Endometrial microvascular endothelial cells (primary cell): ENCODE measurements at regions not wholly inside any gene's neighbourhood (a gene's known extent, or its start where the extent isn't known, plus 50 kb on each side); places are given as distances from the start of the nearest gene placed in this dataset.

Source experiments
- in situ Hi-C: cut with HindIII; loops from 2 replicates; pipeline ENCODE4 v1.10.0; 2017; ENCODE audit warnings: low sequenced_read_pairs, low pct_unique_long_range_greater_than_20kb; ENCODE audit errors: inconsistent ontology term

DNA sequence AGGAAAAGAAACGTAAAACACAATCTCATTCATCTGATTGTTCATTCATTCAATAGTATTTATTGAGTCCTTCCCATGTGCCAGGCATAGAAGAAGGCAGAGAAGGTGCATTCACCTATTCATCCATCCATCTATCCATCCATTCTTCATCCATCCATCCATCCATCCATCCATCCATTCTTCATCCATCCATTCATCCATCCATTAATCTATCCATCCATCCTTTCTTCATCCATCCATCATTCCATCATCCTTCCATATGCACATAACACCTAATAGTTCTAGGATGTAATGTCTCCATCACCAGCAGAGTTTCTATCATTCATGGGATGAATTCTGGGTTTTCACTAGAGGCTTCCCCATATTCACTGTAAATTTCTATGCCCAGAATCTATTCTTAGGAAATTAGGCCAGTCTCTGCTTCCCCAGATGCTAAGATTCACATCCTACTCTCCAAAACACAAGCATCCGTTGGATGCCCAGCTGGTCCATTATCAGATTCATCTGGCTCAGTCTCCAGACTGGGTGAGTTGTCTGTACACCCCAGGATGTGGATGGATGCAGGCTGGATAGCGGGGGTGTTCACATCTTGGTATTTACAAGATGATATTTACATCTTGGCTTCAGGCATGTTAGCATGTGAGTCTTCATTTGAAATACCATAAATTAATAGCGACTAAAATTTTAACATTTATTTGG lies 517.7 kb upstream of the SULF2 start:
- in situ Hi-C loops: no loop called here

DNA sequence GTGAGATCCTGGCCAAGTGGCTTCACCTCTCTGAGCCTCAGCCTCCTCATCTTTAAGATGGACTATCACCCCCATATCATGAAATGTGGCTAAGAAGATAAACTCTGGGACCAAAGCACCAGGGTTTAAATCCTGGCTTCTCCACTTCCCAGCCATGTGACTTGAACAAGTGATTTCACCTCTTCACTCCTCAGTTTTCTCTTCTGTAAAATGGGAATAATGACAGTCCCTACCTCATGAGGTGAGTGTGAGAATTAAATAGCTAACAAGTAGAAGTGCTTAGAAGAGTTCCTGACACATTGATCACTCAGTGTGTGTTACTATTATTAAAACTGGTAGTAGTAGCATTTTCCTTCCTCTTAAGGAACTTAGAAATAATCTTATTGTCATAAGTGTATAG lies 516.9 kb upstream of the SULF2 start:
- in situ Hi-C loops: no loop called here

DNA sequence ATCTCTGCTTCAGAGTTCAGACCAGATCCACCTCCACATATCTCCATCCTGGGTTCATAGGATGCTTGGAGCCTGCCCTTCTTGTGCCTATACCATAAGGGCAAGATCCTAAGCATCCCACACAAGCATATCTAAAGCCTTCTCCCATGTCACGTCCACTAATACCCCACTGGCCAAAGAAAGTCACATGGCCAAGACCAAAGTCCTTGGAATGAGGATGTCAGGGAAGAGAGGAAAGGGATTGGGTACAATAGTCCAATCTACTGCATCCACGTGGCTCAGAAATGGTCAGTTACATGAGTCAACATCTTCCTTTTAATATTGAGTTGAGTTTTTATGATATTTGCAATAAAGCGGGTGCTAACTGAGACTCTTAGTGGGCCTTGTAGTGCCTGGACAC lies 515.9 kb upstream of the SULF2 start:
- in situ Hi-C loops: no loop called here

DNA sequence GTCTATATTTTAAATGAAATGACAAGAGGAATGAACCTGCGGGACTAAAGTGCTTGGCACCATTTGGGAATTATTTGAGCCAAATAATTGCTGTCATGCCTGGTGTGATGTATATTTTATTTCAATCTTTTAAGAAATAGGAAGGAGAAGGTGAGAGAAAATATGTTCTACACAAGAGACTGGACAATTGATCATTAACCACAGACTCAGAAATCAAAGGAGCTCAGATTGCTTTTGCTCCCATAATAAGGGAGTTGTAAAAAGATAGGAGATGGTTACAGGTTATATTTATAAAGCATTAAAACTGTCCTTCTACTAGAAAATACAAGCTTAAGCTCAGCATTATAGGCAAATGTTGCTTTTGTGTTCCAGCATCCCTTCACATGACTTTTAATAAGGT lies 515.2 kb upstream of the SULF2 start:
- in situ Hi-C loops: no loop called here

DNA sequence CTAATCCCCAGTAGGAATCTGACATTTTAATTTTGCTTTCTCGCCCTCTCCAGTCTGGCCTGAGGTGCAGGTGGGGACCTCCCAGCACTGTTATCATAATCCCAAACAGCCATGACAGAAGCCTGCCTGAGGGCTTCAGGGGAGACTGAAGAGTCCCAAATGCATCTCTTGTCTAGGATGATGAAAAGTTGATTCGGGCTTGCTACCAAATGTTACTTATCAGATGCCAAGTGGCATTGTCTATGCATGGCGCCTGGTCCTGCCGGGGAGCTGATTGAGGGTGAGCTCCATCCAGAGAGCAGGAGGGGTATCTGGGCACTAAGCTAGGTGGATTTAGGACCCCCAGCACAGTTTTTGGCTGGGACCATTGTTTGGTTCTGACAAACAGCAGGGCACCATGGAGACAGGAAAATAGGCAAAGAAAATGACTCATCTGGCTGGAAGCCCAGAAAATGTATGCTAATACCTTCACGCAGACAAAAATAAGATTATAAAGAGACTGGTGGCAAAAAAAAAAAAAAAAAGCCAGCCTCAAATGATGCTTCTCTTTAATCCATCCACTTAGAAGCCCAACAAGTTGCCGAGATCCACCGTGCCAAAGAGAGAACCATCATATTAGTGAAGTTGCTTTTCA lies 513.7 kb upstream of the SULF2 start:
- in situ Hi-C loops: loop anchor here (5.0 kb wide), 1 partner anchor 527 kb away; no protein-coding TSS in a partner anchor

DNA sequence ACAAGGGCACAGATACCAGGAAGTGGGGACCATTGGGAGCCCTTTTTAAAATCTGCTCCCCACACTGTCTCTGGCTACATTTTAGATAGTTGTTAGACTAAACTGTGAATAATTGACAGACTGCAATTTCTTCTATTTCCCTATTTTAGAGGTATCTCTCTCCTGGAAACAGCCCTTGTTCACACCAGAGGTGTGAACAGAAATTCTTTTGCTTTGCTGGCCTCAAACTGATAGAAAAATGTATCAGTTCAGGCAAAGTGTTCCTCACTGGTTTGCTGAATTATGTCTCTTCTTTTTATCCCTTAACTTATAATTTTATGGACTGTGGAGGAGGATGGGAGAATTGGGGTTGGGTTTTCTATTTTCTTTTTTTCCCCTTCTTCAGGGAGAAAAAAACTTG lies 513.2 kb upstream of the SULF2 start:
- in situ Hi-C loops: loop anchor here (5.0 kb wide), 1 partner anchor 526 kb away; no protein-coding TSS in a partner anchor

DNA sequence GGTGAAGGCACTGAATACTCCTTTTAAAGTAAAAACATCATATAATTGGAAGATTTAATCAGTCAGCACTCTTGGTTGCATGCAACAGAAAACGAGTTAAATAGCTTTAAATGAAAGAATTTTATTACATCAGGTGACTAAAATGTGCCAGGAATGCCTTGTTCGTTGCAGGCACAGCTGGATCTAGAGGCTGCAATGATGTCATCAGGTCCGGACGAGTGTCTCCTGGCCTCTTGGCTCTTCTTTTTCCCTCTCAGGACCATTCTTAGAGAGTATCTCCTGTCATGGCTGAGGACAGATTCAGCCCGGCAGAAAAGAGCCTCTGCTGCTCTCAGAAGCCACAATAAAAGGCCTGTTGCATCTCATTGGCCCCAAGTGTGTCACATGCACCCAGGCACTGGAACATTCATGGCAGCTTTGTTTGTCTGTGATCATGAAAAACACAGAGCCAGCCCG lies 510.7 kb upstream of the SULF2 start:
- in situ Hi-C loops: loop anchor here (5.0 kb wide), 1 partner anchor 524 kb away; no protein-coding TSS in a partner anchor

DNA sequence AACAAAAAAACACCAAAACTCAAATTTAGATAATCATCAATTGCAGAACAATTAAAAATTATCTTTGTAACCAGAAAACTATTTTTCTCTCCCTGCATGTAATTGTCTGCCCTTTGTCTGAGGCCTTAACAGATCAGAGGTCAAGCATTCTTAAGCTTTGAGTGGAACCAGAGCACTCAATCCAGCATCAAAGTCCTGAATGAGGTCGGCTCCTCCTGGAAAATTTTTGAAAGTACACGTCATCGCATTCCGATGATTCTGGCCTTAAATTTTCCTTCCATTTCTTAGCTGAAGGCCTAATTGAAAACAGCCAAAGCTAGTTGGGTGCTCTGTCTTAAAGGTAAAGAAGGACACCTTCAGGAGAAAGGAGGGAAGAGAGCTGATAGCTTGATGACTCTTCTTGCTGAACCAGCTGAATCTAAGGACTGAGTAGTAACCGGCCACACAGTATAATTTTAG lies 510.2 kb upstream of the SULF2 start:
- in situ Hi-C loops: loop anchor here (5.0 kb wide), 1 partner anchor 523 kb away; no protein-coding TSS in a partner anchor

DNA sequence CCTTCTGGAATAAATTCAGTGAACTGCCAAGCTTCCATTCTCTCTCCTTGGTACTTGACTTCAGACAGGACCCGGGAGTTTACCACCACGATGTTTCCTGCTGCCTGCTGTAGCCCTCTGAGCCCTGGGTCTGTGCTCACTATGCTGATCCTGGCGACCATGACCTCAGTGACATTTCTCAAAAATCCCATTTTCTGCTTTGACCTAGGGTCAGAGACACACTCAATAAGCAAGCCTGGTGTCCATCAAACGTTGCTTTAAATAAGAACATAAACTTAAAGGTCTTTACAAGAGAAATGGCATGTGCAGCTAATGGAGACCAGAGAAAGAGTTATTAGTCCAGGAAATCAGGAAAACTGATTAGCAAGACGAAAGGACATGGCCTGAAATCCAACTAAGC lies 509.7 kb upstream of the SULF2 start:
- in situ Hi-C loops: loop anchor here (5.0 kb wide), 1 partner anchor 523 kb away; no protein-coding TSS in a partner anchor

DNA sequence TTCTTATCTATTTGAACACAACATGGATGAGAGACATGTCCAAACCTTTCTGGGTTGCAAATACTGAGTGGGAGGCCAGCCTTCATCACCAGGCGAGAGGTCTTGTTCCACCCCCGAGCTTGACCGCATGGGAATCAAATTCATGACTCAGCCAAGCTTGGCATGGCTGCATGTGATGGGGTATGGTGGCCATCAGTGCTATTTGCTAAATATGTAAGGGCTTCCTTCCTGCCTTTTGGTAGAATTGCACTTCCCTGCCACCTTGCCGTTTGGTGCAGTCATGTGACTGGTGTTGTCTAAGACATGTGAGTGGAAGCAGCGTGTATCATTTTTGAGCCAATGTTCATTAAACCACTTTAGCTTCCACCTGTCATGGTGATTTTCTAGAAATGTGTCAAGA lies 508.9 kb upstream of the SULF2 start:
- in situ Hi-C loops: no loop called here

DNA sequence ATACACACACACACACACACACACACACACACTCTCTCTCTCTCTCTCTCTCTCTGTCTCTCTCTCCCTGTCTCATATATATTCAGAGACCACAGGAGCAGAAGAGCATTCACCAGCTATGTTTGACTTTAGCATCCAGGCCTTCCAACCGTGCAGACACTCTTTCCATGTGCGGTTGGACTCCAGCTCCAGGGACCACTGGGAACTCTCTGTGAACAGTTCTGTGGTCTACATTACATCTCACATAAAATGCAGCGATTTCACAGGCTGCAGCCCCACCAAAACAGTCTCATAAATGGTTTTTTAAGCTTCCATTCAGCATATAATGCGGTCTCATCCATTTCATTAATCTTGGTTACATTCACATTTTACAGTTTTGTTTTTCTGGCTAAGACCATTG lies 508.4 kb upstream of the SULF2 start:
- in situ Hi-C loops: no loop called here

DNA sequence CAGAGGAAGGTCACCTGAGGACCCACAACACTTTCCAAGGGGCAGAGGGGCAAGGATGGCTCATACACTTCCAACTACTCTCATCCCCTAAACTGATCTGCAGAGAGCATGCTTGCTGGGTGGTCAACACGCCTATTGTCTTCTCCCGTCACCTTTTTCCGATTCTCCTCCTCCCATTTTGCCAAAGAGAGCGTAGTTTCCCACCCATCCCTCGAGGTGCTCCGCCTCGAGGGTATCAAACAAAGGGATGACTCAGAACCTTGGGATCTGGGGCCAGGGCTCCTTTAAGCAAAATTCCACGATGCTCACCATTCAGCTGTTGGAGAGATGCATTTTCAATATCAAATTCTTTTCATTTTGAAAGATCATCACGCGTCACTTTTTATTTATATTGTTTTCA lies 507.5 kb upstream of the SULF2 start:
- in situ Hi-C loops: no loop called here

DNA sequence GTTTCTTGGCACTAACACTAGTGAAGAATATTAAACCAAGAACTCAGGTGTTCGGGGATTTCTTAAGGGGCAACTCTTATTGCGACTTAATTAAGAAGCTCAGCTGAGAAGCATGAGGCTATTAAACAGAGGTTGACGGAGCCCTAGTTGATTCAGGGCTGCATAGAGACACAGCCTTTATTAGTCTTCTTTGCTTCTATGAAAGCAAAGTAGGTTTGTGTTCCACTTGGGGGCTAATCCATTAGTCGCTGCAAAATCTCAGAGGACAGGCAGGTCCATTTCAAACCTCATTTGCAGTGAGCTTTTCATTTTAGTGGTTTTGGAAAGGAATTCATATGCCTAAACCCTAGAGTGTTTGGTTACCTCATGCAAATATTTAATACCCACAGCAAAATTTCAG lies 506.6 kb upstream of the SULF2 start:
- in situ Hi-C loops: no loop called here

DNA sequence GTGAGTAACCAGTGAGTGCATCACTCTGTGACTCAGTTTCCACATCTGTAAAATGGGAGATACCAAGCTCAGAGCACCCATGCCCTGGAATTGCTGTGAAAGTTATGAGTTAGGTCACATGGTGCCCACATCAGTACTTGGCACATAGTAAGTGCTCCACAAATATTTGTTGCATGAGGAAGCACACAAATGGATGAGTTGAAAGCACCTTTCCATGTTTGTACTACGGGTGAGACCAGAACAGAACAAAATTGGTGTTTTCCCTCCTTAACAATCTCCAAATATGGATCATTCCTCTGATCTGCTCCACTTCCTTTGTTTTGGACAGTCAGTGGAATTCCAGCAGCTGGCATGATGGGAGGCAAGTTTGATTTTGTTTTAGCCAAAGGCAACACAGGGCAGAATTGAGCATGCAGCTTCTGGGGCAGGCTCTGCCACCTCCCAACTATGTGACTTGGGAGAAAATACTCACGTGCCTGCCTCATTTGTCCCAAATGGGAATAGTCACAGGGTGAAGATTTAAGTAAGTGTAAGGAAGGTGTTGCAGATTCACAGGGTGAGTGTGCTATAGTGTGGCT lies 503.7 kb upstream of the SULF2 start:
- in situ Hi-C loops: no loop called here

DNA sequence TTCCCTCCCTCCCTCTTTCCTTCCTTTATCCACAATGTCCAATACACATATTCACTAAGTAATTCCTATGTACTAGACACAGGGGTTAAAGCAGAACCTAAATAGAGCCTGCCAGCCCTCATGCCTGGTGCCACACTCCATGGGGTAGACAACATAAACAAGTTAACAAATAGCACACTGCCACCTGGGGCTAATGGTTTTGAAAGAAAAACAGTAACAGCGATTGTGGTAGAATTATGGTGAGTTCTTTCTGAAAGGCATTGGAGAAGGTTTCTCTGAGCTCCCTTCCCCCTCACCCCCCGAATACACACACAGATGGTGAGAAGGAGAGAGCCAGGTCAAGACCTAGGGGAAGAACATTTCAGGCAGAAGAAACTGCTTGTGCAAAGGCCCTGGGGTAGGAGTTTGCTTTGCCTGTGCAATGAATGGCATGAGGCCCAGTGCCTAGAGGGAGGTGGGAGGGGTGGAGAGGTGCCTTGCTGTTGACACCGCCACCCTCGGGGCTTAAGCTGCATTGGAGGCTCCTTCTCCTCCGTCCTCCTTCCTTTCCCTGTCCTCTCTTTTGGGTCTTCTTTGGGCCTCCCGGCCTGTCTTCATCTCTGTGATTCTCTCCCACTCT lies 502.4 kb upstream of the SULF2 start:
- in situ Hi-C loops: no loop called here

DNA sequence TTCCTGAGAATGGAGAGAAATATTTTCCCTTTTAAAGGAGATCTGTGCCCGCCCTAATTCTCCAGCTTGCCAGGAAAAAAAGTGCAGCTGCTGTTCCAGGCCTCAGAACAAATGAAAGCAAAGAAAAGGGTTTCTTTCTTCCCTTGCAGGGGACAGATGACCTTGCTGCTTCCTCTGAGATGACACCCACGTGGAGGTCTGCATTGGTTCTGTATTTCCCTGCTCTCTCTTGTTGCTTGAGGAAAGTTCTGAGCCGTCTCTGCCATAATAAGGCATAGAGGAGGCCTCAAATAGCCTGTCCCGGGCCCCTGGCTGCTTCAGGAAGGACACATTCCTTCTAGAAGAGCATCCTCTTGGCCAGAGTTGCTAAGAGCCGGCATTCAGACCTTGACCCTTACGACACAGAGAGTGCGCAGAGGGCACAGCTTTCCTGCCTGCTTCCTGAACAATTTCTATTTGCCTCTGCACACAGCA lies 501.8 kb upstream of the SULF2 start:
- in situ Hi-C loops: no loop called here

DNA sequence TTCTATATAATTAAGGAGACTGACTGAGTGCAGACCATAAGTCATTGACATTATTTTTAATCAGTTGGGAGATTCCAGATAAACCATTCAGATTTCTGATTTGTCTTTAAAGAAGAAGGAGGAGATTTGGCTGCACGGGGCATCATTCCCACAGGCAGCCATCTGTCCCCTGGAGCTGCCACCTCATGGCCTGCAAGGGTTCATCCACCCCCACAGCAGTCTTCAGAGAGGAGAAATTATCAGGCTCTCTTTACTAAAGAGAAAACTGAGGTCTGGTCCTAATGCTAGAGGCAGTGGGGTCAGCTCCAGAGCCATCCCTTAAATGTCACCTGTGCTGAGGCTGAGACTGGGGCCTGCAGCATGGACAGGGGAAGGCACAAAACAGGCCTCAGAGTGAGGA lies 501.3 kb upstream of the SULF2 start:
- in situ Hi-C loops: no loop called here

DNA sequence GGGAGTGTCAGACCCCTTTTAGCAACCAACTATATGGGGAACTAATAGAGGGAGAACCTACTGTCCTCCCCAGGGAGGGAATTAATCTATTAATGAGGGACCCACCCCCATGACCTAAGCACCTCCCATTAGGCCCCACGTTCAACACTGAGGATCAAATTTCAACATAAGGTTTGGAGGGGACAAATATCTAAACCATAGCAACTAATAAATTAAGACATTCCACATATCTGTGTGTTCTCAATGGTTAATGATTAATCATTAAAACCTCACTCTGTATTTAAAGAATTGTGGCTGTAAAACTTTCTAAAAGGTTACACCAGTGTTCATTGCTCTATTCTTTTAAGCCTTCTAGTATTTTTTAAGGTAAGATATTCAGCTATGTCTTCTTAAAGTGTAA lies 500.4 kb upstream of the SULF2 start:
- in situ Hi-C loops: no loop called here

DNA sequence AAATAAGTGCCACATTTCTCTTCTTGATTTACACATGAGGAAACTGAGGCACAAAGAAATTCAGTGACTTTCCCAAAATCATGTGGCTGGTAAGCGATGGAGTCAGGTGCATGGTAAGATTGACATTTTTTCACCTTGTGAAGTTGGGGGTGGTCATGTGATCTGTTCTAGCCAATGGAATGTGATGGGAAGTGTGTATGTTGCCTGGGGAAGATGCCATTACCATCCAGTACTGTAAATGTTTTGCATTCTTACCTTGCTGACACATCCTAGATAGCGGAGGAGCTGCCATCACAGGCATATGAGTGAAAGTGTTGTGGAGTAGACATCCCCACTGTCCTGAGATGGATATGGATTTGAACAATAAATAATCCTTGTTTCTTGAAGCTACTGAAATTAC lies 499.6 kb upstream of the SULF2 start:
- in situ Hi-C loops: no loop called here

DNA sequence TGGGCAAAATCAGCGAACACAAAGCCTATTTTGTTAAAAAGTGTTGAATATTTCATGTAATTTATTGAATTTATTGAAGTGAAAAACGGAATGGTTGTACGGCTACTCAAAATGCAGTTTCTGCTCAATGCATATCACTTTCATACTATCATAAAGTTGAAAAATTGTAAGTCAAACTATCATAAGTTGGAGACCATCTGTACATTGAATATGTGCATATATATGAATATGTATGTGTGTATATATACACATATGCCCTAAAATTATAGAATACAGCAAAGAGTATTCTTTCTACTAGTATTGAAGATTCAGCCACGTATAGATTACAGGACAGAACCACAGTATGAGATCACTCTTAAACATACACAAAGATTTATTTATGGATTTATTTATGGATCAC lies 499.0 kb upstream of the SULF2 start:
- in situ Hi-C loops: no loop called here
